ENCODE measurements at regions not wholly inside any gene's neighbourhood (a gene's known extent, or its start where the extent isn't known, plus 50 kb on each side); places are given as distances from the start of the nearest gene placed in this dataset.

- no peak for TF ChIP-seq CTCF (IDR thresholded peaks at IDR 0.05)
- no peak for TF ChIP-seq POLR2A (IDR thresholded peaks at IDR 0.05)
Measured at GRCh38 chr1:94709891-94710581, 110.1 kb upstream of the SLC44A3 start.
